ENCODE measurements at regions not wholly inside any gene's neighbourhood (a gene's known extent, or its start where the extent isn't known, plus 50 kb on each side); places are given as distances from the start of the nearest gene placed in this dataset.
"Not testable (repeated sequence)": the region's sequence is repeated elsewhere in the genome, so short reads cannot be mapped to it uniquely, and the experiment has no call there.

DNA sequence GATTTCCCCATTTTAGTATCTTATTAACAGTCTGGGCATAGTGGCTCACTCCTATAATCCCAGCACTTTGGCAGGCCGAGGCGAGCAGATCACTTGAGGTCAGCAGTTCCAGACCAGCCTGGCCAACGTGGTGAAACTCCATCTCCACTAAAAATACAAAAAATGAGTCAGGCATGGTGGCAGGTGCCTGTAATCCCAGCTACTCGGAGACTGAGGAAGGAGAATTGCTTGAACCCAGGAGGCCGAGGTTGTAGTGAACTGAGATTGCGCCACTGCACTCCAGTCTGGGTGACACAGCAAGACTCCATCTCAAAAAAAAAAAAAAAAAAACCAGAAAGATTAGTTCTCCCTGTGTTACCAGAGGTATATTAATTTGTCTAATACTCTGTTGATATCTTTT is 52.3 kb upstream of the NSUN7 start:
- TF ChIP-seq, protein P1, sequence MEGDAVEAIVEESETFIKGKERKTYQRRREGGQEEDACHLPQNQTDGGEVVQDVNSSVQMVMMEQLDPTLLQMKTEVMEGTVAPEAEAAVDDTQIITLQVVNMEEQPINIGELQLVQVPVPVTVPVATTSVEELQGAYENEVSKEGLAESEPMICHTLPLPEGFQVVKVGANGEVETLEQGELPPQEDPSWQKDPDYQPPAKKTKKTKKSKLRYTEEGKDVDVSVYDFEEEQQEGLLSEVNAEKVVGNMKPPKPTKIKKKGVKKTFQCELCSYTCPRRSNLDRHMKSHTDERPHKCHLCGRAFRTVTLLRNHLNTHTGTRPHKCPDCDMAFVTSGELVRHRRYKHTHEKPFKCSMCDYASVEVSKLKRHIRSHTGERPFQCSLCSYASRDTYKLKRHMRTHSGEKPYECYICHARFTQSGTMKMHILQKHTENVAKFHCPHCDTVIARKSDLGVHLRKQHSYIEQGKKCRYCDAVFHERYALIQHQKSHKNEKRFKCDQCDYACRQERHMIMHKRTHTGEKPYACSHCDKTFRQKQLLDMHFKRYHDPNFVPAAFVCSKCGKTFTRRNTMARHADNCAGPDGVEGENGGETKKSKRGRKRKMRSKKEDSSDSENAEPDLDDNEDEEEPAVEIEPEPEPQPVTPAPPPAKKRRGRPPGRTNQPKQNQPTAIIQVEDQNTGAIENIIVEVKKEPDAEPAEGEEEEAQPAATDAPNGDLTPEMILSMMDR (IDR thresholded peaks at IDR 0.05; ENCODE audit: insufficient read depth, low read length): not testable (repeated sequence)
- TF ChIP-seq POLR2AphosphoS5 (IDR thresholded peaks at IDR 0.05; ENCODE audit: low read depth): not testable (repeated sequence)
